ENCODE measurements at regions not wholly inside any gene's neighbourhood (a gene's known extent, or its start where the extent isn't known, plus 50 kb on each side); places are given as distances from the start of the nearest gene placed in this dataset.
"Not testable (repeated sequence)": the region's sequence is repeated elsewhere in the genome, so short reads cannot be mapped to it uniquely, and the experiment has no call there.

DNA sequence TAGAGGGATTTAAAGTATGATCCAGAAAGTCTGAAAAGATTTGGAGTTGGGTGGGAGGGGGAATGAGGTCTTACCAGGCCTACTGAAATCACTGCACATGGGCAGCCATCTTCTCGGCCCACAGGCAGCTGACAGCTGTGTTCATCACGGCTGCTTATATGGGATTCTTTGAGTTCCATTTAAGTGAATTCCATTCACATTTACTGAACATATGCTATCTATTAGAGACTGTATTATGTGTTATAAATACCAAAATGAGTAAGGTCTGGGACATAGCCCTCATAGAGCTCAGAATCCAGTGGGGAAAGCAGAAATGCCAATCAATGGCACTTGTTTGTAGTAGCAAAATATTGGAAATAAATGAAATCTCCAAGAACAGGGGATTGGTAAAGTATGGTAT is 91.1 kb downstream of the TRIM42 start:
- no peak overlapping the region for H3K4me3 Mint-ChIP-seq
- H3K36me3 Mint-ChIP-seq (ENCODE audit: low read depth): no peaks in the 10 kb centered on the region
- H3K27ac Mint-ChIP-seq: no peak overlapping the region
- intact Hi-C loops (cut with micrococcal nuclease): no loop called here
- H3K4me1 Mint-ChIP-seq (ENCODE audit: low read depth): no peaks in the 10 kb centered on the region
- DNase-seq: no peak
- no peaks in the 10 kb centered on the region for H3K9me3 Mint-ChIP-seq
- H3K27me3 Mint-ChIP-seq (ENCODE audit: low read depth): peaks cover 9% of the 10 kb centered on the region
- CTCF ChIA-PET: no interaction called here

DNA sequence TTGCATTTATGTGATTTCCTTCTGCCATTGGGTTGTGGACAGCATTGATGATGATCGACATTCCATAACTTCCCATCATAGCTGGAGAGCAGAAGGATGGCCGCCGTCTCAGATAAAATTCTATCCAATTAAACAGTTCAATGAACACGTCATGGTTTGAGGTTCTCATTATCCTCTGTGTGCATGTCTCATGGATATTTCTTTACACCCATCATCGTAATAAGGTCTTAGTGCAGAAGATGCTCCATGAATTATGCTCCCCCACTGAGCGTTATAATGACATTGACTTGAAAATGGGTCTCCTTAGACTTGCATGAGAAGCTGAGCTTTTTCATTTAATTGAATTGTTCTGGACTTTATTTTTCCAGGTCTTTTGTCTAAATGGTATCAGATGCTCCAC is 92.1 kb downstream of the TRIM42 start:
- intact Hi-C loops (cut with micrococcal nuclease): no loop called here
- Mint-ChIP-seq H3K36me3 (ENCODE audit: low read depth) (no peaks in the 10 kb centered on the region), H3K27me3 (ENCODE audit: low read depth) (peaks cover 9% of the 10 kb centered on the region), H3K4me3 (no peak overlapping the region), H3K27ac (no peak overlapping the region), H3K4me1 (ENCODE audit: low read depth) (no peaks in the 10 kb centered on the region), H3K9me3 (peaks cover 3% of the 10 kb centered on the region)
- CTCF ChIA-PET: no interaction called here
- no peak for DNase-seq

DNA sequence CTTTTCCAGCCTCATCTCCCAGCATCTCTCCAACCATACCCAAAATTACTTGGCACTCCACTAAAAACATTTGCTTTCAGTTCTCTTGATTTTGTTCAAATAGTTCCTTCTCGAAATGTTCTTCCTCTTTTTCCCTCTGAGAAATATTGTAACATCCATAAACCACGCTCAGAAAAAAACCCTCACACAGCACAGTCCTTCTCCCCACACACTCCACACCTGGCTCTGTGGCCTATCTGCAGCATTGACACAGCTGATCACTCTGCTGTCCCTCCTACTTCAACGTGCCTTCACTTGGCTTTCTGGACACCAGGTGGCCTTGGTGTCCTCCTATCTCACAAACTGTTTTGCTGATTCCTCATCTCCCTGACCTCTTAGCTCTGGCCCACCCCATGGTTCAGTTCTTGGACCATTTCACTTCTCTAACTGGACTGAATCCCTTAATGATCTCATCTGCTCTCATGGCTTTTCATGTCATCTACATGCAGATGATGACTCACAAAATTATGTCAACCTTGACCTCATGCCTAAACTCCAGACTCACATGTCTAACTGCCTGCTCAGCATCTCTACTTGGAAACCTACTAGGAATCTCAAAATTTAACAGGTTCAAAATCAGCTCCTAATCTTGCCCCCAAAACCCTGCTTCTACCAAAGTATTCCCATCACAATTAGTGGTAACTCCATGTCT is 93.3 kb downstream of the TRIM42 start:
- Mint-ChIP-seq H3K36me3 (ENCODE audit: low read depth) (no peaks in the 10 kb centered on the region), H3K4me3 (no peak overlapping the region), H3K4me1 (ENCODE audit: low read depth) (no peaks in the 10 kb centered on the region), H3K9me3 (peaks cover 5% of the 10 kb centered on the region), H3K27me3 (ENCODE audit: low read depth) (peaks cover 9% of the 10 kb centered on the region), H3K27ac (no peak overlapping the region)
- intact Hi-C loops (cut with micrococcal nuclease): no loop called here
- CTCF ChIA-PET: no interaction called here
- no peak for DNase-seq

DNA sequence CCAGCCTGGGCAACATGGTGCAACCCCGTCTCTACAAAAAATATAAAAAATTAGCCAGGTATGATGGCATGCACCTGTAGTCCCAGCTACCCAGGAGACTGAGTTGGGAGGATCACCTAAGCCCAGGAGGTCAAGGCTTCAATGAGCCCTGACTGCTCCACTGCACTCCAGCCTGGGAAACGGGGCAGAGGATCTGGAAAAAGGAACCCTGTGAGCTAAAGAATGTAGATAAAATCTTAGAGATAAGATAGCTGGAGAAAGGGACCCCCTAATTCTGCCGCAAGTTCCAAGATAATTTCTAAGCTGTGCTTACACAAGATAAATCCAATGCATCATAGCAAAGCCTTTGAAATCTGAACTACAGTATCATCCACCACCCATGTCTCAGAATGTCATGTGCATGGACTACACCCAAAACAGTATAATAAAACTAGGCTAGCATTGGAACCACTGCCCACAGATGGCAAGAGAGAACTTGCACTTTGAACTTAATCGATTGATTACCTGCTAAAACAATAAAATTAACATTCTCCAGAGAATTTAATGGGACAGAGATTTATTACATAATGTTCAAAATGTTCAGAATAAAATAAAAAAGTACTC is 99.9 kb downstream of the TRIM42 start:
- intact Hi-C loops (cut with micrococcal nuclease): no loop called here
- CTCF ChIA-PET: no interaction called here
- H3K27me3 Mint-ChIP-seq (ENCODE audit: low read depth): peaks cover 8% of the 10 kb centered on the region

DNA sequence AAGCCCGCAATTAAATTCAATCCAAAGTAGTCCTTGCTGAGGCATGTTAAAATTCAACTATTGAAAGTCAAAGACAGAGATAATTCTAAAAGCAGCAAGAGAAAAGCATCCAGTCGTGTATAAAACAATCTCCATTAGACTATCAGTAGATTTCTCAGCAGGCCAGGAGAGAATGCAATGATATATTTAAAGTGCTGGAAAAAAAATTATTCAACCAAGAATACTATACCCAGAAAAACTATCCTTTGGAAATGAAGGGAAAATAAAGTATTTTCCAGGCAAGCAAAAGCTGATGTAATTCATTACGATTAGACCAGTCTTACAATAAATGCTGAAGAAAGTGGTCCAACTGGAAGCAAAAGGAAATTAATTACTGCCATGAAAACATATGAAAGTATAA is 113.5 kb downstream of the TRIM42 start:
- intact Hi-C loops (cut with micrococcal nuclease): no loop called here
- no peaks in the 10 kb centered on the region for H3K36me3 Mint-ChIP-seq (ENCODE audit: low read depth)
- no peak overlapping the region for H3K4me3 Mint-ChIP-seq
- peaks cover 16% of the 10 kb centered on the region for H3K9me3 Mint-ChIP-seq
- no peaks in the 10 kb centered on the region for H3K4me1 Mint-ChIP-seq (ENCODE audit: low read depth)
- no peak overlapping the region for H3K27ac Mint-ChIP-seq
- H3K27me3 Mint-ChIP-seq (ENCODE audit: low read depth): no peaks in the 10 kb centered on the region
- CTCF ChIA-PET: no interaction called here
- DNase-seq: no peak

More for the DNA sequence above, 99.9 kb downstream of the TRIM42 start:
- no peak for DNase-seq
- H3K27ac Mint-ChIP-seq: no peak overlapping the region
- H3K36me3 Mint-ChIP-seq (ENCODE audit: low read depth): no peaks in the 10 kb centered on the region
- no peak overlapping the region for H3K4me3 Mint-ChIP-seq
- peaks cover 11% of the 10 kb centered on the region for H3K9me3 Mint-ChIP-seq
- H3K4me1 Mint-ChIP-seq (ENCODE audit: low read depth): no peaks in the 10 kb centered on the region

DNA sequence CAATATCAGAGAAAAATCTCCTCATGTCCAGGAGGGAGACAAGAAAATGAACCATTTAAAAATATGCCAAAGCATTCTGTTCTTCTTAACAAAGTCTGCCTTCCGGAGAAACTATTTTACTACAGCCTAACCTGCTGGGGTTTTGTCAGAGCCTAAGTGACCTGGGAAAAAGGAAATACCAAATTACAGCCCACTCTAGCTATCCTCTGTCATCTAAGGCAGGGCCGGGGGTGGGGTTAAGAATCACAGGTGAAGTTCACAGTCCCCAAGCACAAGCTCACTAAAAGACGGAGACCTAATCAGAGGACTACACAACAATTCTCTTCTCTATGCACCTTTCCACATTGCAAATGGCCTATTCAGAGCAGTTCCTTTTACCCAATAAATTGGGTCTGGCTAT is 116.6 kb downstream of the TRIM42 start:
- intact Hi-C loops (cut with micrococcal nuclease): no loop called here
- CTCF ChIA-PET: no interaction called here
- no peak overlapping the region for H3K4me3 Mint-ChIP-seq
- peaks cover 22% of the 10 kb centered on the region for H3K9me3 Mint-ChIP-seq
- no peaks in the 10 kb centered on the region for H3K36me3 Mint-ChIP-seq (ENCODE audit: low read depth)
- no peaks in the 10 kb centered on the region for H3K4me1 Mint-ChIP-seq (ENCODE audit: low read depth)
- DNase-seq: no peak
- H3K27ac Mint-ChIP-seq: no peak overlapping the region
- H3K27me3 Mint-ChIP-seq (ENCODE audit: low read depth): no peaks in the 10 kb centered on the region

DNA sequence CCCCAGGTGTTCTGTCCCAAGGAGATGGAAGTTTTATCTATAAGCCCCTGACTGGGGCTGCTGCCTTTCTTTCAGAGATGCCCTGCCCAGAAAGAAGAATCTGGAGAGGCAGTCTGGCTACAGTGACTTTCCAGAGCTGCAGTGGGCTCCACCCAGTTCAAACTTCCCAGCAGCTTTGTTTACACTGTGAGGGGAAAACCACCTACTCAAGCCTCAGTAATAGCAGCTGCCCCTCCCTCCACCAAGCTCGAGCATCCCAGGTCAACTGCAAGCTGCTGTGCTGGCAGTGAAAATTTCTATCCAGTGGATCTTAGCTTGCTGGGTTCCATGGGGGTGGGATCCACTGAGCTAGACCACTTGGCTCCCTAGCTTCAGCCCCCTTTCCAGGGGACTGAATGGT is 125.0 kb downstream of the TRIM42 start:
- H3K4me3 Mint-ChIP-seq; H3K4me1 Mint-ChIP-seq (ENCODE audit: low read depth); H3K27ac Mint-ChIP-seq; DNase-seq; H3K36me3 Mint-ChIP-seq (ENCODE audit: low read depth); intact Hi-C loops (cut with micrococcal nuclease); H3K27me3 Mint-ChIP-seq (ENCODE audit: low read depth); CTCF ChIA-PET: not testable (repeated sequence)
- peaks cover 19% of the 10 kb centered on the region for H3K9me3 Mint-ChIP-seq

DNA sequence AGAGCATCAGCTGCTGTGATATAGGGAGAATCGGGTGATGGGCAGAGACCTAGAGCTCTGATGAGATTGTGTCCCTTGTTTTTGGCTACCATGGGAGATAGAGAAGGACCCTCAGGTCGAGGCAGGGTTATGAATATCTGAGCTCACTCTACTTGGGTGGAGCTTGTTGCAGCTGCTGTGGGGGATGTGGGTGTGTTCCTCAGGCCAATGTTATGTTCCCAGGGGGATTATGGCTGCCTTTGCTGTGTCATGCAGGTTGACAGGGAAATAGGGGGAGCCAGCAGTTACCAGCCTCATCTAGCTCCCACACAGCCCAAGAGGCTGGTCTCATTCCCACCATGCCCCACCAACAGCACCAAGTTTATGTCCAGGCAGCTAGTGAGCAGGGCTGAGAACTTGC is 131.5 kb downstream of the TRIM42 start:
- CTCF ChIA-PET: no interaction called here
- Mint-ChIP-seq H3K9me3 (peaks cover 5% of the 10 kb centered on the region), H3K27me3 (ENCODE audit: low read depth) (peaks cover 19% of the 10 kb centered on the region), H3K4me1 (ENCODE audit: low read depth) (no peaks in the 10 kb centered on the region), H3K4me3 (no peak overlapping the region), H3K27ac (no peak overlapping the region), H3K36me3 (ENCODE audit: low read depth) (no peaks in the 10 kb centered on the region)
- intact Hi-C loops (cut with micrococcal nuclease): no loop called here
- DNase-seq: no peak

DNA sequence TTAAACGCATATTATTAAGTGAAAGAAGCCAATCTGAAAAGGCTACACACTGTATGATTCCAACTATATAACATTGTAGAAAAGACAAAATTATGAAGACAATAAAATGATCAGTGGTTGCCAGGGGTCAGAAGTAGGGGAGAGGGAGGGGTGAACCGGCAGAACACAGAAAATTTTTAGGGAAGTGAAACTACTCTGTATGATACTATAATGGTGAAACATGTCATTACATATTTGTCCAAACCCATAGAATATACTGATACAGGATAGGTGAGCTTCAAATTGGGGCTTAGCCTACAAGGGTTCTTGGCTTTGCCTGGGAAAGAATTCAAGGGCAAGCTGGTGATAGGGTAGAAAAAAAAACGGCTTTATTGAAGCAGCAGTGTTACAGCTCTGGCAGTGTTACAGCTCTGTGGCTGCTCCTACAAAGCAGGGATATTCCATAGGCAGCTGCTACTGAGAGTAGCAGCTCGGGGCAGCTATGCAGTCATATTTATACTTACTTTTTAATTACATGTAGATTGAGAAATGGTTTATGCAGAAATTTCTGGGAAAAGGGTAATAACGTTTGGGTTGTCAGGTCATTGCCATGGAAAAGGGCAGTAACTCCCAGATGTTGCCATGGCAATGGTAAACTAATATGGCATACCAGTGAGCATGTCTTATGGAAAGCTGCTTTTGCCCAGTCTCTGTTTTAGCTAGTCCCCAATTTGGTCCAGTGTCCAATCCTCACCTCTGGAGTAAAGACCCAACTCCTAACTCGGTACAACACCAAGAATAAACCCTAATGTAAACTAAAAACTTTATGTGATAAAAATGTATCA is 125.1 kb upstream of the SLC25A36 start:
- H3K36me3 Mint-ChIP-seq (ENCODE audit: low read depth): no peaks in the 10 kb centered on the region
- intact Hi-C loops (cut with micrococcal nuclease): no loop called here
- peaks cover 7% of the 10 kb centered on the region for H3K27me3 Mint-ChIP-seq (ENCODE audit: low read depth)
- peaks cover 6% of the 10 kb centered on the region for H3K9me3 Mint-ChIP-seq
- H3K4me1 Mint-ChIP-seq (ENCODE audit: low read depth): no peaks in the 10 kb centered on the region
- no peak for DNase-seq
- CTCF ChIA-PET: no interaction called here
- no peak overlapping the region for H3K4me3 Mint-ChIP-seq
- no peak overlapping the region for H3K27ac Mint-ChIP-seq

DNA sequence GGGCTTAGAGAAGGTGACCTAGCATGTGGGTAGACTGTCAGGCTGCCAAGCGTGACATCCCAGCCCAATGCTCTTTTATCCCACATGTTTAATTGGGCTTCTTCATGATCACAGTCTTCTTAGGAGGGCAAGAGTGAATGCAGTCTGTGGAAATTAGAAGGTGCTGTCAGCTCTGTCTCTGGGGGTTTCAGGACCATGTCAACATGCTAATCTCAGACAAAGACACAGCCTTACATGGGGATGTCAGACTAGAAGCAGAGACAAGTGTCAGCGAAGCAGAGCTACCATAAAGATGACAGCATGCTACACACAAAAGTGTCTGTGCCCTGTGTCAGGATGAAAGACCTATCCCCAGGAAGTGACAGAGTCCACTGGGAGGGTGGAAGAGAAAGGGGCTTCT is 120.1 kb upstream of the SLC25A36 start:
- Mint-ChIP-seq H3K4me3 (no peak overlapping the region), H3K9me3 (no peaks in the 10 kb centered on the region), H3K27me3 (ENCODE audit: low read depth) (peaks cover 4% of the 10 kb centered on the region), H3K36me3 (ENCODE audit: low read depth) (no peaks in the 10 kb centered on the region), H3K4me1 (ENCODE audit: low read depth) (no peaks in the 10 kb centered on the region), H3K27ac (no peak overlapping the region)
- no peak for DNase-seq
- CTCF ChIA-PET: no interaction called here
- intact Hi-C loops (cut with micrococcal nuclease): no loop called here

DNA sequence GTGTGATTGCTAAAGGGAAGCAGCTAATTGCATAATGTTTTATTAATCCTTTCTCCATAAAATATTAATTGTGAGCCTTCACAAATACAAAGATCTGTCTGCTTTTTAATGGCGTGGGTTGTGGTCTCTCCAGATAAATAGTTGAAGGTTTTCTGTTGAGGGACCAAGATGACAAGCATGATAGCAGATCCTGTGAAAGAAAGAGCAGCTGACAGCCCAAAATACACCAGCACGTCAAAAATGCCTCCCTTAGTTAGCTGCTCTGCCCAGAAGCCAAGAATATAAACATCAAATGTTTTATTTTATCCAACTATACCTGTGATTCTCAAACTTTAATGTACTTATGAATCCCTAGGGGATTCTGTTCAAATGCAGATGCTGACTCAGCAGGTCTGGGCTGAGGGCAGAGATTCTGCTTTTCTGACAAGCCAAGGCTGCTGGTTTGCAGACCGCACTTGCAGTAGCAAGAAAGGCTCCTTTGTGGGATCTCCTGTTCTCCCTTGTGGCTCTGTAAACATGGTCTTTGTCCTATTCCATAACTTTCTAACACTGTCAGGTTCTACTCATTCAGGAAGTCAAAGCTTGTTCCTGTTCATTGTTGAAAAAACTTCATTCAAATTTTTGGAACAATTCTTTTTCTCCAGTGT is 119.1 kb upstream of the SLC25A36 start:
- Mint-ChIP-seq H3K4me3 (no peak overlapping the region), H3K27me3 (ENCODE audit: low read depth) (peaks cover 4% of the 10 kb centered on the region), H3K27ac (no peak overlapping the region), H3K36me3 (ENCODE audit: low read depth) (no peaks in the 10 kb centered on the region), H3K4me1 (ENCODE audit: low read depth) (no peaks in the 10 kb centered on the region), H3K9me3 (no peaks in the 10 kb centered on the region)
- no peak for DNase-seq
- intact Hi-C loops (cut with micrococcal nuclease): no loop called here
- CTCF ChIA-PET: interaction anchor here (0.6 kb wide), 1 partner anchor 1965 kb away, joined by 3 read pairs; no protein-coding TSS in a partner anchor

DNA sequence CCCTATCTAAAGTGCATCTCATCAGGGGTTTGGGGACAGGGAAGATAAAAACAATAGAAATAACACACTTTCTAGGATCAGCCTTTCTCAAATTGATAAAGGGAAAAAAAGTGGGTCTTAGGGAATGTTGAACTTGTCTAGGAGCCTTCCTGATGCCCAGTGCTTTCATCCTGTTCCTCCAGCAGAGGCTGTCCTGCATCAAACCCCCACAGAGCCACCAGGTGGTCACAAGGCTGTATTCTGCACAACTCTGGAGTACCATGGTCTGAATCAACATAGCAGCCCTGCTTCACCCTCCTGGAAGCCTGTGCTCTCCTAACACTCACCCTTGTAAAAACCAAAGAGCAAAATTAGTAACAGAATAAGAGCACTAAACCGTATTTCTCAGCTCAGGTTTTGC is 118.5 kb upstream of the SLC25A36 start:
- Mint-ChIP-seq H3K27ac (no peak overlapping the region), H3K36me3 (ENCODE audit: low read depth) (no peaks in the 10 kb centered on the region), H3K4me3 (no peak overlapping the region), H3K27me3 (ENCODE audit: low read depth) (peaks cover 4% of the 10 kb centered on the region), H3K4me1 (ENCODE audit: low read depth) (no peaks in the 10 kb centered on the region), H3K9me3 (no peaks in the 10 kb centered on the region)
- no peak for DNase-seq
- CTCF ChIA-PET: no interaction called here
- intact Hi-C loops (cut with micrococcal nuclease): no loop called here

Data from activated naive CD4-positive, alpha-beta T cell treated with anti-CD3 and anti-CD28 coated beads for 36 hours (primary cell).